Parathyroid adenoma (tissue), 2 donors: ENCODE measurements at regions not wholly inside any gene's neighbourhood (a gene's known extent, or its start where the extent isn't known, plus 50 kb on each side); places are given as distances from the start of the nearest gene placed in this dataset.

Source experiments
- H2AFZ ChIP-seq: fragments of 300-600 bp; sonication (generic); one replicate; pipeline ENCODE4 v1.7.0; 2017; ENCODE audit warnings: antibody characterized with exemption, mild to moderate bottlenecking
- H3K27ac ChIP-seq: fragments of 300-600 bp; sonication (generic); one replicate; pipeline ENCODE4 v1.7.0; 2017
- H3K27me3 ChIP-seq: fragments of 300-600 bp; sonication (generic); one replicate; pipeline ENCODE4 v1.7.0; 2017; ENCODE audit warnings: low read length; ENCODE audit not compliant: control insufficient read depth, insufficient read depth
- H3K36me3 ChIP-seq: fragments of 300-600 bp; sonication (generic); one replicate; pipeline ENCODE4 v1.7.0; 2017; ENCODE audit warnings: low read length; ENCODE audit not compliant: control insufficient read depth, insufficient read depth
- H3K4me1 ChIP-seq: fragments of 300-600 bp; sonication (generic); one replicate; pipeline ENCODE4 v1.7.0; 2017; ENCODE audit warnings: control low read depth
- H3K4me2 ChIP-seq: fragments of 300-600 bp; sonication (generic); one replicate; pipeline ENCODE4 v1.7.0; 2017; ENCODE audit warnings: low read length
- H3K4me3 ChIP-seq: fragments of 300-600 bp; sonication (generic); one replicate; pipeline ENCODE4 v1.7.0; 2017; ENCODE audit warnings: low read depth, low read length
- H3K79me2 ChIP-seq: fragments of 300-600 bp; sonication (generic); one replicate; pipeline ENCODE4 v1.7.0; 2017; ENCODE audit warnings: control low read depth
- H3K9ac ChIP-seq: fragments of 300-600 bp; sonication (generic); one replicate; pipeline ENCODE4 v1.7.0; 2017; ENCODE audit warnings: mild to moderate bottlenecking
- H3K9me3 ChIP-seq: fragments of 300-600 bp; sonication (generic); one replicate; pipeline ENCODE4 v1.7.0; 2017; ENCODE audit warnings: low read length; ENCODE audit not compliant: control insufficient read depth
- TF ChIP-seq, protein P1 (sequence below): fragments of 300-600 bp; sonication (generic); IDR thresholded peaks from one replicate; pipeline ENCODE4 v1.7.0; 2017; ENCODE audit warnings: antibody characterized with exemption, mild to moderate bottlenecking
- donor health status: primary hyperparathyroidism.

DNA sequence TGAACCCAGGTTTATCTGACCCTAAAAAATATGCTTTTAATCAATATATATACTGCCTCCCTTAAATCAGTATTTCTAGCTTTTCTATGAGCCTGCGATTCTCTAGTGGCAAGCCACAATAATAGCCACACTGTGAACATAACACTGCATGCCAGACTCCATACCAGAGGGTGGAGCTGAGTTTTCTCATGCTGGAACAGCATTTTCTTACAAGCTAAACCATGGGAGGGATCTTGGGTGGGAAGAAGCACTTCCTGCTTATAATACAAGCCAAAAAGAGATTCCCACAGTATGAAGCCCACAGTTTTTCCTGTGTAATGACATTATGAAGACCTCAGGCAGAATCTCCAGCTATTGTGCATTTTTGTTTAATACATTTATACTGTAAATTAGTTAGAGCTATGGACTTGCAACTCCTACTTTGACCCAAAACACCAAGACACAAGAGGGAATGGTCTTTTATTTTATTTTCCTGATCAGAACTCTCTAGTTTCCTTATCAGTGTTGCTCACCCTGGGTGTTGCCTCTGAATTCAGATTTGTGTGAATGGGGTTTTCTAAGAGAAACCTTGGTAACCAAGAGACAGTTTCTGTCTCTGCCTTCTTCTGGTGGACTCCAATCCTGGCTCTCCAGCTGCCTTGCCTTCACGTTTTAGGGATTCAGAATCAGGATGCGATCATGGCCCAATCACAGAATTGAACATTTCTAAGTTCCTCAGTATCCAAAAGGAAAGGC is 74.5 kb upstream of the EOLA2 start:
- no peak overlapping the region for H3K4me2 ChIP-seq
- H3K79me2 ChIP-seq, result no peaks in the 10 kb centered on the region
- no peaks in the 10 kb centered on the region for H3K36me3 ChIP-seq
- H3K4me3 ChIP-seq, result no peak overlapping the region
- no peaks in the 10 kb centered on the region for H3K27me3 ChIP-seq
- H3K9ac ChIP-seq, result no peak overlapping the region
- H3K4me1 ChIP-seq, result no peaks in the 10 kb centered on the region
- no peak overlapping the region for H3K27ac ChIP-seq
- no peaks in the 10 kb centered on the region for H3K9me3 ChIP-seq
- H2AFZ ChIP-seq, result no peak overlapping the region
- TF ChIP-seq, protein P1, sequence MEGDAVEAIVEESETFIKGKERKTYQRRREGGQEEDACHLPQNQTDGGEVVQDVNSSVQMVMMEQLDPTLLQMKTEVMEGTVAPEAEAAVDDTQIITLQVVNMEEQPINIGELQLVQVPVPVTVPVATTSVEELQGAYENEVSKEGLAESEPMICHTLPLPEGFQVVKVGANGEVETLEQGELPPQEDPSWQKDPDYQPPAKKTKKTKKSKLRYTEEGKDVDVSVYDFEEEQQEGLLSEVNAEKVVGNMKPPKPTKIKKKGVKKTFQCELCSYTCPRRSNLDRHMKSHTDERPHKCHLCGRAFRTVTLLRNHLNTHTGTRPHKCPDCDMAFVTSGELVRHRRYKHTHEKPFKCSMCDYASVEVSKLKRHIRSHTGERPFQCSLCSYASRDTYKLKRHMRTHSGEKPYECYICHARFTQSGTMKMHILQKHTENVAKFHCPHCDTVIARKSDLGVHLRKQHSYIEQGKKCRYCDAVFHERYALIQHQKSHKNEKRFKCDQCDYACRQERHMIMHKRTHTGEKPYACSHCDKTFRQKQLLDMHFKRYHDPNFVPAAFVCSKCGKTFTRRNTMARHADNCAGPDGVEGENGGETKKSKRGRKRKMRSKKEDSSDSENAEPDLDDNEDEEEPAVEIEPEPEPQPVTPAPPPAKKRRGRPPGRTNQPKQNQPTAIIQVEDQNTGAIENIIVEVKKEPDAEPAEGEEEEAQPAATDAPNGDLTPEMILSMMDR, result no peak

DNA sequence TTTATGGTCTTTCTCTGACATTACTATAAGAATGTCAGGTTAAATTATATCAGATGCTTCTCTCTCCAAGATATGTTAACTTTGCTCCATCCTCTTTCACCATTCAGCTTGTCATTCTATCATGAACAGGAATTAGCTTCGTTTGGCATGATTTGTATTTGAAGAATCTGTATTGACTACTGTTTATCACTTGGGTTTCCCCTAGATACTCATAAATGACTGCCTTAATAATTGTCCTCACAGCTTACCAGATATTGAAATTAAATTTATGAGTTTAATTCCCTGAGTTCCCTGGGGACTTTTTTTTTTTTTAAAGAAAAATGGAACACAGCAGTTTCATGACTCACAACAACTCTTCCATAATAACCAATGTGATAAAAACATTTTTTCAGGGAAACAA is 76.2 kb upstream of the EOLA2 start:
- H3K36me3 ChIP-seq, result no peaks in the 10 kb centered on the region
- H3K4me3 ChIP-seq, result no peak overlapping the region
- no peak overlapping the region for H3K9ac ChIP-seq
- no peak overlapping the region for H3K4me2 ChIP-seq
- no peaks in the 10 kb centered on the region for H3K4me1 ChIP-seq
- no peak overlapping the region for H3K27ac ChIP-seq
- TF ChIP-seq, protein P1, result no peak
- H3K79me2 ChIP-seq, result no peaks in the 10 kb centered on the region
- H3K27me3 ChIP-seq, result no peaks in the 10 kb centered on the region
- H3K9me3 ChIP-seq, result no peaks in the 10 kb centered on the region
- H2AFZ ChIP-seq, result no peak overlapping the region

DNA sequence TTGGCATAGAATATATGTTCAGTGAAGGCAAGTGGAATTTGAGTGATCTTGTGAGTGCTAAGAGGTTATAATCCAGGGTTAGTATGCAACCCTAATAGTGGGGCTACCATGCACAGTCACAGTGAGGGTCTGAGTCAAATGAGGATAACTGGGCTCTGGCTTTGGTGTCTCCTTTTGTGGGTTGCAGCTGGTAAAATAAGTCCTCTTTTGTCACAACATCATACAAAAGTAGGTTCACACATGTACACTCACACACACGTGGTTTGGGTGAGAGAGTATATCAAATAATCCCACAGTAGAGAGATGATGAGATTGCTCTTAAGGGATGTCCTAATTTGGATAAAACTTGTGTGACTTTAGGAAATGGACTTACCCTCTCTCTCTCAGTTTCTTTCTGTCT is 79.6 kb upstream of the EOLA2 start:
- Histone ChIP-seq H3K9ac (no peak overlapping the region), H3K4me1 (no peaks in the 10 kb centered on the region), H3K4me2 (no peak overlapping the region), H3K4me3 (no peak overlapping the region), H2AFZ (no peak overlapping the region), H3K36me3 (no peaks in the 10 kb centered on the region), H3K27me3 (no peaks in the 10 kb centered on the region), H3K79me2 (no peaks in the 10 kb centered on the region), H3K27ac (no peak overlapping the region), H3K9me3 (no peaks in the 10 kb centered on the region)
- TF ChIP-seq, protein P1, result no peak

DNA sequence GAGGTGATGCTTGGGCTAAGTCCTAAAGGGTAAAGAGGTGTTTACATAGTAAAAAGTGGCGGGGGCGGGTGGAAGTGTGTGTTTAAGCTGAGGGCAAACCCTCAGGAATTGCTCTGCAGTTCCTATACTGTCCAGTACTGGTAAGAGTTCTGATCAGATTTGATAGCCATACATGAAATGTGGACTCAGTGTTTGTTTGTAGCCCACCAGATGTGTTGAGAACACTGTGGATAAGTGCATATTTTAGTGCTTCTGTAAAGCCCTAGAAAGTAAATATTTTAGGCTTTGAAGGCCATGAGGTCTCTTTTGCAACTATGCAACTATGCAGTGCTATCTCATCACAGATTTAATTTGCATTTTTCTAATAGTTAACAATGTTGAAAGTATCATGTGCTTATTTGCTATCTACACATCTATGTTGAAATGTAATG is 80.7 kb upstream of the EOLA2 start:
- Histone ChIP-seq H3K79me2 (no peaks in the 10 kb centered on the region), H3K4me1 (no peaks in the 10 kb centered on the region), H3K9me3 (no peaks in the 10 kb centered on the region), H3K4me2 (no peak overlapping the region), H3K4me3 (no peak overlapping the region), H3K27ac (no peak overlapping the region), H2AFZ (no peak overlapping the region), H3K27me3 (no peaks in the 10 kb centered on the region), H3K36me3 (no peaks in the 10 kb centered on the region), H3K9ac (no peak overlapping the region)
- TF ChIP-seq, protein P1, result no peak

DNA sequence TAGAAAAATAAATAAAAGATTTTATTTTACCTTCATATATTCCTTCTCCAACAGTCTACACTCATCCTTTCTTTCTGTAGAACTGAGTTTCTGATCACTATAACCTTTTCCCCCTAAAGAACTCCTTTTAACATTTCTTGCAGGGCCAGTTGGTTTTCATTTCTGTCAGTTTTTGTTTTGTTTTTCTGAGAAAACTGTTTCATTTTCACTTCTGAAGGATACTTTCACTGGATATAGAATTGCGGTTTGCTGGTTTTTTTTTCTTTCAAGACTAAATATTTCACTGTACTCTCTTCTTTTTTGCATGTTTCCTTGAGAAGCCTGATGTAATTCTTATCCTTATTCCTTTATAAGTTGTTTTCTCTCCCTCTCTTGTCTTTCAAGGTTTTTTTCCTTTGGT is 90.4 kb upstream of the EOLA2 start:
- H3K36me3 ChIP-seq, result no peaks in the 10 kb centered on the region
- H3K27ac ChIP-seq, result no peak overlapping the region
- no peaks in the 10 kb centered on the region for H3K79me2 ChIP-seq
- TF ChIP-seq, protein P1, result no peak
- H3K4me3 ChIP-seq, result no peak overlapping the region
- H2AFZ ChIP-seq, result no peak overlapping the region
- no peaks in the 10 kb centered on the region for H3K4me1 ChIP-seq
- H3K9ac ChIP-seq, result no peak overlapping the region
- no peaks in the 10 kb centered on the region for H3K9me3 ChIP-seq
- H3K27me3 ChIP-seq, result no peaks in the 10 kb centered on the region
- no peak overlapping the region for H3K4me2 ChIP-seq
